H1 (cell line): ENCODE measurements at regions not wholly inside any gene's neighbourhood (a gene's known extent, or its start where the extent isn't known, plus 50 kb on each side); places are given as distances from the start of the nearest gene placed in this dataset.

Experiments
- CTCF ChIA-PET: fragments of 300-600 bp; sonication (Branson Sonifier 250); formaldehyde crosslinking; loops from one replicate; lab custom pipeline; 2021; ENCODE audit not compliant: partially characterized antibody; lab: Charles Lee
- POLR2A ChIA-PET: fragments of 300-600 bp; sonication (Branson Sonifier 250); formaldehyde crosslinking; loops from one replicate; lab custom pipeline; 2021; ENCODE audit warnings: inconsistent platforms; ENCODE audit not compliant: partially characterized antibody; lab: Charles Lee
- DNase-seq, 2 experiments: peaks; one replicate each; pipeline versions ENCODE4 v3.0.0 to v3.0.0-alpha.2; 2010 to 2022; ENCODE audit warnings: low spot score in 2 of 2, low read depth in 1 of 2, mixed read lengths in 1 of 2
- FAIRE-seq: peaks from 2 replicates; lab custom pipeline; 2011; peaks lifted over from hg19 to GRCh38; lab: Jason Lieb, UNC
- H2AFZ ChIP-seq: 2 replicates; pipeline ENCODE4 v1.8.1; 2012; ENCODE audit warnings: low read length, inconsistent platforms
- H2AK5ac ChIP-seq: 2 replicates; pipeline ENCODE4 v1.6.1; 2013; ENCODE audit warnings: low read depth, low read length
- H2BK120ac ChIP-seq: replicated peaks from 2 replicates; pipeline ENCODE3; 2013; ENCODE audit warnings: low read depth, low read length, inconsistent platforms
- H2BK12ac ChIP-seq: 2 replicates; pipeline ENCODE4 v1.6.1; 2013; ENCODE audit warnings: low read depth, low read length
- H2BK15ac ChIP-seq: 2 replicates; pipeline ENCODE4 v1.6.1; 2013; ENCODE audit warnings: low read length
- H2BK20ac ChIP-seq: 2 replicates; pipeline ENCODE4 v1.6.1; 2013; ENCODE audit warnings: low read length
- H2BK5ac ChIP-seq: 2 replicates; pipeline ENCODE4 v1.6.1; 2013; ENCODE audit warnings: low read depth, low read length
- H3K14ac ChIP-seq: 2 replicates; pipeline ENCODE4 v1.6.1; 2013; ENCODE audit warnings: inconsistent platforms; ENCODE audit not compliant: insufficient read length
- H3K18ac ChIP-seq: 2 replicates; pipeline ENCODE4 v1.6.1; 2013; ENCODE audit warnings: low read length; ENCODE audit errors: extremely low read depth
- H3K23ac ChIP-seq: 2 replicates; pipeline ENCODE4 v1.6.1; 2013; ENCODE audit warnings: inconsistent platforms; ENCODE audit not compliant: insufficient read length
- H3K23me2 ChIP-seq: 2 replicates; pipeline ENCODE4 v1.6.1; 2013; ENCODE audit warnings: low read depth, low read length
- H3K27ac ChIP-seq: 2 replicates; pipeline ENCODE4 v1.6.1; 2011; ENCODE audit warnings: low read depth, low read length, inconsistent platforms
- H3K27me3 ChIP-seq, 4 experiments: replicated peaks in 1 of 4; 1 replicate in 1 of 4; 2 replicates in 3 of 4; pipeline versions ENCODE4 v1.6.1 to v1.8.1; 2011 to 2013; ENCODE audit warnings: low read length in 3 of 4, mild to moderate bottlenecking in 3 of 4, inconsistent platforms in 2 of 4, mixed read lengths in 2 of 4, moderate library complexity in 1 of 4; ENCODE audit not compliant: control insufficient read depth in 3 of 4, insufficient read depth in 3 of 4; ENCODE audit errors: extremely low read depth in 1 of 4
- H3K36me3 ChIP-seq, 4 experiments: 2 replicates each; pipeline versions ENCODE4 v1.6.1 to v1.8.1; 2011 to 2013; ENCODE audit warnings: mild to moderate bottlenecking in 4 of 4, low read length in 3 of 4, moderate library complexity in 2 of 4, control low read depth in 1 of 4, inconsistent platforms in 1 of 4; ENCODE audit not compliant: insufficient read depth in 4 of 4, control insufficient read depth in 2 of 4
- H3K4ac ChIP-seq: replicated peaks from 2 replicates; pipeline ENCODE3; 2013; ENCODE audit warnings: low read length, low read depth, mixed read lengths, inconsistent platforms; ENCODE audit not compliant: insufficient read length
- H3K4me1 ChIP-seq, 4 experiments: replicated peaks in 1 of 4; 1 replicate in 1 of 4; 2 replicates in 3 of 4; pipeline versions ENCODE4 v1.6.1 to v1.8.1; 2011 to 2013; ENCODE audit warnings: low read length in 3 of 4, inconsistent platforms in 2 of 4, mixed read lengths in 1 of 4; ENCODE audit not compliant: insufficient read depth in 4 of 4, control insufficient read depth in 3 of 4
- H3K4me2 ChIP-seq, 2 experiments: 2 replicates each; pipeline versions ENCODE4 v1.6.1 to v1.8.1; 2011 to 2013; ENCODE audit warnings: low read depth in 2 of 2, low read length in 2 of 2, control low read depth in 1 of 2, inconsistent platforms in 1 of 2, mild to moderate bottlenecking in 1 of 2; ENCODE audit not compliant: insufficient read depth in 1 of 2
- H3K4me3 ChIP-seq, 4 experiments: fragments of 200-600, 300-600 bp in 1 of 4; sonication (generic), shearing (Covaris generic), sonication (Bioruptor Twin) in 1 of 4; 2 replicates each; pipeline versions ENCODE4 v1.5.1 to v1.8.1; 2011 to 2016; ENCODE audit warnings: low read length in 4 of 4, low read depth in 3 of 4, control low read depth in 2 of 4, inconsistent platforms in 2 of 4, mild to moderate bottlenecking in 2 of 4, mixed read lengths in 1 of 4, moderate library complexity in 1 of 4; ENCODE audit not compliant: insufficient read depth in 2 of 4; ENCODE audit errors: extremely low read depth in 1 of 4
- H3K56ac ChIP-seq: replicated peaks from 2 replicates; pipeline ENCODE3; 2013; ENCODE audit warnings: low read depth, mild to moderate bottlenecking, mixed read lengths, low read length, inconsistent platforms; ENCODE audit not compliant: insufficient read length
- H3K79me1 ChIP-seq: 2 replicates; pipeline ENCODE4 v1.6.1; 2013; ENCODE audit warnings: low read depth, low read length, control low read depth
- H3K79me2 ChIP-seq, 2 experiments: 2 replicates each; pipeline versions ENCODE4 v1.6.1 to v1.8.1; 2012 to 2013; ENCODE audit warnings: low read length in 2 of 2, mild to moderate bottlenecking in 2 of 2, inconsistent platforms in 1 of 2; ENCODE audit not compliant: insufficient read depth in 2 of 2, control insufficient read depth in 1 of 2
- H3K9ac ChIP-seq, 4 experiments: replicated peaks in 1 of 4; 1 replicate in 1 of 4; 2 replicates in 3 of 4; pipeline versions ENCODE4 v1.6.1 to v1.8.1; 2011 to 2013; ENCODE audit warnings: low read depth in 3 of 4, low read length in 3 of 4, control low read depth in 2 of 4, mild to moderate bottlenecking in 2 of 4, moderate library complexity in 2 of 4, inconsistent platforms in 1 of 4; ENCODE audit errors: extremely low read depth in 1 of 4
- H3K9me3 ChIP-seq, 2 experiments: 2 replicates each; pipeline versions ENCODE4 v1.6.1 to v1.8.1; 2012 to 2013; ENCODE audit warnings: mild to moderate bottlenecking in 2 of 2, moderate library complexity in 2 of 2, control low read depth in 1 of 2, inconsistent platforms in 1 of 2, low read depth in 1 of 2, low read length in 1 of 2, mixed read lengths in 1 of 2; ENCODE audit not compliant: insufficient read depth in 2 of 2
- H4K20me1 ChIP-seq, 2 experiments: replicated peaks in 1 of 2; 2 replicates each; pipeline versions ENCODE3 to v1.8.1; 2011 to 2013; ENCODE audit warnings: inconsistent platforms in 2 of 2, low read length in 2 of 2, mild to moderate bottlenecking in 1 of 2; ENCODE audit not compliant: insufficient read depth in 2 of 2, control insufficient read depth in 1 of 2
- H4K5ac ChIP-seq: 2 replicates; pipeline ENCODE4 v1.6.1; 2013; ENCODE audit warnings: low read length, low read depth, mixed read lengths, inconsistent platforms; ENCODE audit not compliant: insufficient read length
- H4K8ac ChIP-seq: 2 replicates; pipeline ENCODE4 v1.8.0; 2013; ENCODE audit warnings: mild to moderate bottlenecking, moderate library complexity, low read length, inconsistent platforms; ENCODE audit not compliant: insufficient read depth; ENCODE audit errors: extremely low read depth
- H4K91ac ChIP-seq: replicated peaks from 2 replicates; pipeline ENCODE3; 2013; ENCODE audit warnings: low read length, mixed read lengths, inconsistent platforms; ENCODE audit not compliant: insufficient read length
- ASH2L ChIP-seq: fragments of 200-600, 300-600 bp; sonication (generic); IDR thresholded peaks from one replicate; pipeline ENCODE4 v1.7.1; 2017; ENCODE audit warnings: low read length
- BCL11A ChIP-seq, 2 experiments: IDR thresholded peaks; one replicate each; pipeline ENCODE4 v1.6.1; 2011; ENCODE audit warnings: low read depth in 2 of 2, low read length in 2 of 2, mild to moderate bottlenecking in 2 of 2
- E2F6 ChIP-seq: IDR thresholded peaks from 2 replicates; pipeline ENCODE4 v1.6.1; 2012; ENCODE audit warnings: inconsistent platforms
- EP300 ChIP-seq, 2 experiments: IDR thresholded peaks; 1 replicate in 1 of 2; 2 replicates in 1 of 2; pipeline ENCODE4 v1.6.1; 2011 to 2012; ENCODE audit warnings: low read depth in 2 of 2, low read length in 2 of 2, mild to moderate bottlenecking in 2 of 2, borderline replicate concordance in 1 of 2, inconsistent platforms in 1 of 2, moderate library complexity in 1 of 2
- EZH2 ChIP-seq: fragments of 200-600 bp; sonication (generic); IDR thresholded peaks from 2 replicates; pipeline ENCODE4 v1.7.1; 2012; ENCODE audit warnings: low read depth, mild to moderate bottlenecking, moderate library complexity, low read length, inconsistent platforms; ENCODE audit not compliant: severe bottlenecking
- GABPA ChIP-seq: IDR thresholded peaks from 2 replicates; pipeline ENCODE4 v1.6.1; 2011; ENCODE audit warnings: mild to moderate bottlenecking, low read length, moderate library complexity, borderline replicate concordance; ENCODE audit not compliant: insufficient read depth
- GTF2F1 ChIP-seq: IDR thresholded peaks from 2 replicates; pipeline ENCODE4 v1.6.1; 2012; ENCODE audit warnings: low read depth, low read length, improper control_type of control experiment, borderline replicate concordance
- JUN ChIP-seq: IDR thresholded peaks from 2 replicates; pipeline ENCODE4 v1.6.1; 2011; ENCODE audit warnings: low read depth, mild to moderate bottlenecking, improper control_type of control experiment, low read length
- JUND ChIP-seq: IDR thresholded peaks from 2 replicates; pipeline ENCODE4 v1.6.1; 2011; ENCODE audit warnings: mild to moderate bottlenecking, improper control_type of control experiment, low read length
- RBBP5 ChIP-seq: IDR thresholded peaks from 2 replicates; pipeline ENCODE4 v1.7.1; 2012; ENCODE audit warnings: low read depth, mild to moderate bottlenecking, inconsistent platforms, low read length, moderate library complexity, borderline replicate concordance
- SAP30 ChIP-seq: fragments of 300-600 bp; sonication (generic); IDR thresholded peaks from 2 replicates; pipeline ENCODE4 v1.7.1; 2012; ENCODE audit warnings: low read length, moderate library complexity, mild to moderate bottlenecking, inconsistent platforms; ENCODE audit not compliant: insufficient read depth, insufficient replicate concordance
- SIX5 ChIP-seq: IDR thresholded peaks from 2 replicates; pipeline ENCODE4 v1.6.1; 2011; ENCODE audit warnings: mild to moderate bottlenecking, low read depth, low read length
- WGBS, 2 experiments: shearing (Covaris generic) in 1 of 2; methylation state at CpG; one replicate each; pipeline versions ENCODE4 v1.1.6 to v1.1.7; 2013 to 2015; ENCODE audit warnings: low lambda C conversion rate in 2 of 2, mixed read lengths in 2 of 2, inconsistent platforms in 1 of 2, low coverage in 1 of 2, missing lambda C conversion rate in 1 of 2; ENCODE audit not compliant: insufficient replicate concordance in 2 of 2, insufficient coverage in 1 of 2, insufficient read length in 1 of 2; ENCODE audit errors: extremely low coverage in 1 of 2, missing lambda C conversion rate in 1 of 2; 5-methylcytosine and 5-hydroxymethylcytosine counted together

- H3K23me2 ChIP-seq = no peaks in the 10 kb centered on the region
- DNase-seq (no peak), FAIRE-seq (no peak)
- peaks cover 0 to 3% (median under 1%) of the 10 kb centered on the region in 4 experiments; a peak in 3 of 7 replicates for H3K27me3 ChIP-seq
- no peak overlapping the region for H2BK15ac ChIP-seq
- H3K4me2 ChIP-seq = no peak overlapping the region
- no peak overlapping the region for H4K5ac ChIP-seq
- H2BK120ac ChIP-seq = no peak overlapping the region
- no peaks in the 10 kb centered on the region for H3K79me2 ChIP-seq
- H4K20me1 ChIP-seq = no peaks in the 10 kb centered on the region
- WGBS, 2 experiments = 97% methylated on average over 7 of the region's 9 CpGs; no CpG with 5 or more reads in 1 of the 2 experiments
- H4K91ac ChIP-seq = no peak overlapping the region
- no peak overlapping the region for H3K4me3 ChIP-seq
- no peak overlapping the region for H3K4ac ChIP-seq
- no peaks in the 10 kb centered on the region for H3K36me3 ChIP-seq
- no peak overlapping the region for H4K8ac ChIP-seq
- H3K4me1 ChIP-seq = peaks cover 0 to 12% (median 2%) of the 10 kb centered on the region in 4 experiments; a peak in 3 of 7 replicates
- no peak overlapping the region for H3K27ac ChIP-seq
- no peaks in the 10 kb centered on the region for H3K9me3 ChIP-seq
- no peak overlapping the region for H3K56ac ChIP-seq
- H2BK20ac ChIP-seq = no peak overlapping the region
- no peak overlapping the region for H2AK5ac ChIP-seq
- H3K79me1 ChIP-seq = no peaks in the 10 kb centered on the region
- no peak overlapping the region for H3K9ac ChIP-seq
- H3K23ac ChIP-seq = no peak overlapping the region
- ChIA-PET CTCF (no interaction called here), POLR2A (no interaction called here)
- no peak overlapping the region for H2BK12ac ChIP-seq
- H3K14ac ChIP-seq = no peak overlapping the region
- no peak overlapping the region for H2AFZ ChIP-seq
- no peak overlapping the region for H2BK5ac ChIP-seq
- no peak overlapping the region for H3K18ac ChIP-seq
- TF ChIP-seq SAP30 = no peak
- TF ChIP-seq JUN = no peak
- no peak for TF ChIP-seq JUND
- no peak for TF ChIP-seq RBBP5
- TF ChIP-seq ASH2L = no peak
- no peak for TF ChIP-seq SIX5
- no peak for TF ChIP-seq E2F6
- no peak for TF ChIP-seq GABPA
- no peak for TF ChIP-seq EP300 (IDR thresholded peaks at IDR 0.05; ENCODE audit: borderline replicate concordance in 1 of 2, low read depth in 2 of 2, low read length in 2 of 2)
- TF ChIP-seq EZH2 = no peak
- no peak for TF ChIP-seq BCL11A (IDR thresholded peaks at IDR 0.05; ENCODE audit: low read depth in 2 of 2, low read length in 2 of 2)
- no peak for TF ChIP-seq GTF2F1
Measured at GRCh38 chrX:13167481-13168231, 123.2 kb upstream of the FAM9C start.
